ENCODE measurements at regions not wholly inside any gene's neighbourhood (a gene's known extent, or its start where the extent isn't known, plus 50 kb on each side); places are given as distances from the start of the nearest gene placed in this dataset.

- no peak for TF ChIP-seq YY1 (IDR thresholded peaks at IDR 0.05; ENCODE audit: insufficient read depth, insufficient read length)
- TF ChIP-seq ZNF274 (IDR thresholded peaks at IDR 0.05; ENCODE audit: low read depth, low read length), result no peak
- TF ChIP-seq SUZ12 (IDR thresholded peaks at IDR 0.05; ENCODE audit: extremely low read depth, insufficient read depth, insufficient read length), result no peak
Measured at GRCh38 chr4:100786481-100786880, 268.7 kb upstream of the EMCN start.

All from NT2/D1 (cell line).